SKM-1 (cell line): ENCODE measurements at regions not wholly inside any gene's neighbourhood (a gene's known extent, or its start where the extent isn't known, plus 50 kb on each side); places are given as distances from the start of the nearest gene placed in this dataset.
"Not testable (repeated sequence)": the region's sequence is repeated elsewhere in the genome, so short reads cannot be mapped to it uniquely, and the experiment has no call there.

Experiments used
- DNase-seq: peaks from one replicate; lab custom pipeline; 2025; ENCODE audit not compliant: unreplicated experiment; lab: John Stamatoyannopoulos, UW

DNA sequence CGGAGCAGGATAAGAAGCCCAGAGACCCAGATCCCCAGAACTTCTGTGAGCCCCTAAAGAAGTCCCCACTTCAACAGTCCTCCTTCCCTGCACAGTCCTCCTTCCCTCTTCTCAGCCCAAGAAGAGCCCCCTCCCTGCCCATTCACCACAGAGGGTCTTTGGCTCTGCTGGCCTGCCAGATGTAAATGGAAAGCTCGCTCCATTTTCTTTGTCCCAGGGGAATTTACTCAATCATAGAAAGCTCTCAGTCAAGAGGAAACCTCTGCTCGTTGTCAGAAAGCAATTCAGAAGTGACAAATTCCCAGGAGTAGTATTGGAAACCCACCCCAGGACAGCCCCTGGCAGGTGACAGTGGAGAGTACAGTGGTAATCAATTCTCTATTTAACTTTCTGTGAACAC is 105.5 kb upstream of the SMAD3 start:
- no peak for DNase-seq

GRCh38 chr15:66960519-66960918 is 104.9 kb upstream of the SMAD3 start:
- no peak for DNase-seq

DNA sequence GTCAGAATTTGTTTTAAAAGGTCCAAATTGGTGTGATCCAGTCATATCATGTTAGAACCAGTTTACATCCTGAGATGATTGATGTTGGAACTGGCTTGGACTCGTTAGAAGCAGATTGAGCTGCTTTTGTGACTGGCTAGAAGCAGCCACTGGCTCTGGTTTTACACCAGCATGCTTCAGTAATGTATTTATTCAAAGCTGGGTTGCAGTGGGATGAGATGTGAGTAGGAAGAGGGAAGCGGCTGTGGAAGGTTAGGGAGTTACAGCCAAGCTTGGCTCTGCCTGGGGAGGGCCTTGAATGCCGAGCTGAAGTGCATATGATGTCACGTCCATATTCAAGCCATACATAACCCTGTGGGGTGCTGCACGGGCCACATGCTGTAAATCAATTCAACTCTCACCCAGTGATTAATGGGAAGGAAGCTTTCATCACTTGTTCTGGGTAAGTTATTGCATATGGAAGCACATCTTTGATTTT is 104.0 kb upstream of the SMAD3 start:
- DNase-seq, result no peak

GRCh38 chr15:66961901-66962300 is 103.5 kb upstream of the SMAD3 start:
- DNase-seq, result no peak

DNA sequence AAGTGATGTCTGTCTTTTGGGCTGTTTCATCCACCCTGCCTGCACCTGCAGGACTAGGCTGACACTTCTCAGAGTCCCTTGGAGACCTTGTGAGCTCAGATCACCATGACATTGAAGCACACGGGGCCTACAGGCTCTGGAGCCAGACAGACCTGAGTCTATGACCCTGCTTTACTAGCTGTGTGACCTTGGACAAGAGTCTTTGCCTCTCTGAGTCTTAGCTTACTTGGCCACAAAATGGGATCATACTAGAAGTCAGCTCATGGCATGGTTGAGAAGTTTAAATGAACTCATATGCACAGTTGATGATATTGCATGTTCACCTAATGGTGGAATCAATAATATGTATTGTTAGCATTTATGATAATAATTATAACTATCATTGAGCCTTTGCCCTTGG is 102.9 kb upstream of the SMAD3 start:
- no peak for DNase-seq

DNA sequence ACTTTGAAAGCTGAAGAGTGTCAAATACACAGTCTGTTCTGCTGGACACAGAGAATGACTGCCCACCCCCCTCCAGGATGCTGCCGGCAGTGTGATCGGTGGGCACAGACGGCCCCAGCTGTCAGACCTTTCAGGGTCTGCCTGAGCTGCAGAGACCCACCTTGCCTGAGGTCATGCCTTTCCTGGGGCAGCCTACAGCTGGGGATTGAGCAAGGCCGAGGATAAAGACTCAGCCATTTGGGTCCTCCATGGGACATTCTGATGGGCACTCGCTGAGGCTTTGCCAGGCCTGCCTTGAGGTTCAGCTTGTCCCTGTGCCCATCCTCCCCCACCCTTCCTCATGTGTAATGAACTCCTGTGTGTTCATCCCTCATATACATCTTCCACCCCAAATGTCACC is 102.3 kb upstream of the SMAD3 start:
- no peak for DNase-seq

- DNase-seq, result no peak
These were observed 101.7 kb upstream of the SMAD3 start for GRCh38 chr15:66963710-66964109.

GRCh38 chr15:66964111-66964738 is 101.2 kb upstream of the SMAD3 start:
- no peak for DNase-seq

DNA sequence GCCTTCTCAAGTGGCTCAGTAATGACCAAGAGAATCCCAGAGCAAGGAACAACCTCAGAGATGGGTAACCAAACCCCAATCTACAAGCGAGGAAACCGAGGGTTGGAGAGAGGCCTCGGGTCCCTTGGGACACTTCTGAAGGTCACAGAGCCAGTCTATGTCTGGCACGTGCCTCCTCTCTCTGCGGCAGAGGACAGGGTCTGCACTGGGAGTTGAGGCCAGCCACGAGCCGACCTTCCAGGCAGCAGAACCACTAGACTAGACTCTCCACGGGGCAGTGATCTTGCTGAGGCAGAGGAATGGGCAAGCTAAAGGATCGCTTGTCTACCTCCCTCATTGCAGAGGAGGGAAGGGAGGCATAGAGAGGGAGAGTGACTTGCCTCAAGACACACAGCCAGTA is 100.6 kb upstream of the SMAD3 start:
- no peak for DNase-seq

DNA sequence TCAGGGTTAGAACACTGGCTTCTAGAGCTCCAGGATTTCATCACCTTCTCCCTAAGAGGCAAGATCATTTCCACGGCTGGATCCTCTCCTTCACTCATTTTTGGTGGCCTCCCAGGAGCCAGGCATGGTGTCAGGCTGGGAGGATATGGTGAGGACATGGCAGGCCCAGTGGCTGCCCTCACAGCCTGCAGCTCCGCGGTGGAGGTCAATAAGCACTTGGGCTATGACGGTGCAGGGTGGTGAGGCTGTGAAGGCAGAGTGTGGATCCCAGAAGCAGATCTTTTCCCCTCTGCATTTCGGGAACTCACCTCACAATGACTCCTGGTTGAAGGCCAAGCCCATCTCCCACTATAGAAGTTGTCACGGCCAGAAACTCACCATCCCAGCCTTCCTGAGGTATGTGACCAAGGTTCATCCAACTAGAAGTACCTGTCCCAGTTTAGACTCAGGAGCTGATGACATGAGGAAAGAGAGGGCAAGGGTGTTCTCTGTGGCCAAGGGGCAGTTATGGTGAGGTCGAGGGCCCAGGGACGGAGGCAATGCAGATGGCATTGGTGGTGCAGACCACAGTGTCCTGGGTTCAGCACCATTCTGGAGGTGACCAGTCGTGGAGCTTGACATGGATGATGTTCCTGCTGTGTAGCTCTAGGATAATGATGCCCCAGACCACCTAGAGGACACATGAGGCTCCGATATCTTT is 100.1 kb upstream of the SMAD3 start:
- no peak for DNase-seq

- no peak for DNase-seq
These were observed 99.1 kb upstream of the SMAD3 start for GRCh38 chr15:66966256-66966655.

DNA sequence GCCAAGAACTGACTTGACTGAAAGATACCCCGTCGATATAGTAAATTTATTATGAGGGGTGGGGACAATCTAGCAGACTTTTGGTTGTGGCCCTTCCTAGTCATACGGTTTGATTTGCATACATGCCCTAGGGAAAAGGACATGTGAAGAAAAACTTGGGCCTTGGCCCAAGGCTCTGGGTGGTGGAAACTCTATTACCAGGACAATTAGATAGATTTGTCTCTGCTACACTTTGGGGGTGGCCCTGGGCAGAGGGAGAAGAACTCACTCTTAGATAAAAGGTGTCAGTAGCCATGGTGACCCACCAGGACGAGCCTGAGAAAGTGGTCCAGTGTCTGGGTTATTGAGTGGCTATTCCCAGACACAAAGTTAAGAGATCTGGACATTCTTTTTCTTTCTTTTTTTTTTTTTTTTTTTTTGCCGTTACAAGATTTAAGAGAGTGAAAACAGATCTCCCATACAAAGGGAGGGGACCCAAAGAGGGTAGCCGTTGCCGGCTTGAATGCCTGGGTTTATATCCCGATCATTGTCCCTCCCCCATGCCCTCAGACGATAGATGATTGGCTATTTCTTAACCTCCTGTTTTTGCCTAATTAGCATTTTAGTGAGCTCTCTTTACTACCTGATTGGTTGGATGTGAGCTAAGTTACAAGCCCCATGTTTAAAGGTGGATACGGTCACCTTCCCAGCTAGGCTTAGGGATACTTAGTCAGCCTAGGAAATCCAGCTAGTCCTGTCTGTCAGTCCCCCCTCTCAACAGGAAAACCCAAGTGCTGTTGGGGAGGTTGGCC is 96.4 kb upstream of the SMAD3 start:
- DNase-seq, result no peak

DNA sequence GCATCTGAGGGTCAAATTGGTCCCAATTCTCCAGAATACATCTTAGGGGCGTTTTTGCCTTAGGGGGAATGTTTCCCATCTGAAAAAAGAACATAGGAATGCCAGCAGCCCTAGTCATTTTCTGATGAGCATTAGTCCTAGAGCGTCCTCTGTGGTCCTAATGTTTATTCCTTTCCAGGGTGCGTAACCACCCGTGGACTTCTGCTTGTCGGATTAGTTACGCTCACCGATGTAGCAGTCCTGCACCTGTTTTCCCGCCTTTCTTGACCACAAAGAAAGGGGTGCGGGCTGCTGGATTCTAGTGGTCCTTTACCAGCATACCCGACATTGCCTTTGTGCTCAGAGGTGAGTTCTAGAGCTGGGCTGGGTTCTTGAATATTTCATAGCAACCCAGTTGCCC is 91.3 kb upstream of the SMAD3 start:
- DNase-seq, result not testable (repeated sequence)

- DNase-seq, result not testable (repeated sequence)
These were observed 89.2 kb upstream of the SMAD3 start for GRCh38 chr15:66976106-66976640.

DNA sequence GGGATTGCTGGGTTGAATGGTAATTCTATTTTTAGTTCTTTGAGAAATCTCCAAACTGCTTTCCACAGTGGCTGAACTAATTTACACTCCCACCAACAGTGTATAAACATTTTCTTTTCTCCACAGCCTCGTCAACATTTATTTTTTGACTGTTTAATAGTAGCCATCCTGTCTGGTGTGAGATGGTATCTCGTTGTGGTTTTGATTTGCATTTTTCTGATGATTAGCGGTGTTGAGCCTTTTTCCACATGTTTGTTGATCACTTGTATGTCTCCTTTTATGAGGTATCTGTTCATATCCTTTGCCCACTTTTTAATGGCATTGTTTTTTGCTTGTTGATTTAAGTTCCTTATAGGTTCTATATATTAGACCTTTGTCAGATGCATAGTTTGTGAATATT is 85.1 kb upstream of the SMAD3 start:
- not testable (repeated sequence) for DNase-seq

- DNase-seq, result no peak
These were observed 83.6 kb upstream of the SMAD3 start for GRCh38 chr15:66981771-66982170.

DNA sequence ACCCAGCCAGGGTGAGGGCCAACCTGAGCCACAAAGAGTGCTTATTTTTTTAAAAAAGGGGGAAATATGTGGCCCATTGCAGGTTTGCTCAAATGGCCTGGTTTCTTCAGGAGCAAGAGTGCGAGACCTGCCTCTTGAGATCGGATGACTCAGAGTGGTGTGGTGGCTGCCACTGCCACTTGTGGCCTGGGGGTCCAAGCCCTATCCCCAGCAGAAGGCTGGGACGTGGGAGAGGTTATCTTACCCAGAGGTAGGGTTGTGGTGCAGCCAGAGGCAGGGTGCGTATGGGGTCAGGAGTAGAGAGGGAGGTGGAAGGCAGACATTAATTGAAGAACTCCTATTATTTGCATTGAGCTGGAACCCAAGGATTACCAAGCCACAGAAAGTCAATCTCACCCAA is 83.2 kb upstream of the SMAD3 start:
- DNase-seq, result no peak

DNA sequence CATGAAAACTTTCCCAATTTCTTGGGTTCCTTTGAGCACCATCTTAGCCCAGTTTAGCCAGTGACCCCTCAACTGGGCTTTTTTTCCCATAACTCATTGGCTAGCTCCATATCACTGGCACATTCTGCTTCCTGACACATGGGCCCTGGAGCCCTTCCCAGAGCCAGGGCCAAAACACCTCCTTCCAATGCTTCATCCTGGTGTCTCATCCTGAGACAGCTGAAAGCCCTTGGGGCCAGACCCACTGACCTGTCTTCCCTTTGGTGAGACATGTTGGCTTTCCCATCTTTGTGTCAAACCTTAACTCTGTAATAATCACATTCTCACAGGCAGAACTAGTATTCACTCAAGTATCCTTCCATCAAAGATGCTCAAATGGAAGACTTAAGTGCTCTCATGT is 82.6 kb upstream of the SMAD3 start:
- no peak for DNase-seq

GRCh38 chr15:66985653-66986052 is 79.7 kb upstream of the SMAD3 start:
- DNase-seq, result no peak

DNA sequence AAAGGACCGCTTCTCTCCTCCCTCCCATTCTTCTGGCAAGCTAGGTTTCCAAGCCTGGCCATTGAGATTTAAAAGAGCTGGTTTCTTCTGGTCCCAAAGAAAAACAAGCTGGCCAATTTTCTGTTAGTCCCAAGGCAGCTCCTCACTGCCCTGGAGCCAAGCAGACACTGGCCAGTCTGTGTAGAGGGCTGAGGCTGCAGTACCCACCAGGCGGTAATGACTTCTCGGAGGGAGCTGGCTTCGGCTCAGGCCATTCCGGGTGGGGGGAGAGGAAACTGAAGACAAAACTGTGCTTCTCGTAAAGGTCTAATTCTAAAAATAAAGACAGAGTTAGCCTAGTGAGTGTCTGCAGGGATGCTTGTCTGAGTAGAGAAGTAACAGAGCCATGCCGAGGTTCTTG is 78.5 kb upstream of the SMAD3 start:
- no peak for DNase-seq

- no peak for DNase-seq
These were observed 72.3 kb upstream of the SMAD3 start for GRCh38 chr15:66993090-66993489.
